ENCODE measurements at regions not wholly inside any gene's neighbourhood (a gene's known extent, or its start where the extent isn't known, plus 50 kb on each side); places are given as distances from the start of the nearest gene placed in this dataset.

GRCh38 chr9:108546215-108546614 lies 309.6 kb downstream of the ACTL7B start:
- Histone ChIP-seq H3K9ac (ENCODE audit: low read depth, low read length, poor library complexity, severe bottlenecking) (no peak overlapping the region), H3K79me2 (ENCODE audit: insufficient read depth, low read length) (no peaks in the 10 kb centered on the region), H4K20me1 (ENCODE audit: insufficient read depth, low read length, poor library complexity, severe bottlenecking) (no peaks in the 10 kb centered on the region), H3K36me3 (ENCODE audit: insufficient read depth, low read length) (no peaks in the 10 kb centered on the region), H3K4me3 (ENCODE audit: low read length, poor library complexity, severe bottlenecking) (no peak overlapping the region), H3K4me2 (ENCODE audit: low read depth, low read length, poor library complexity, severe bottlenecking) (no peak overlapping the region), H2AFZ (ENCODE audit: low read length) (no peak overlapping the region), H3K9me2 (replicated peaks; ENCODE audit: low read depth, low read length) (no peaks in the 10 kb centered on the region), H3K4me1 (ENCODE audit: insufficient read depth, low read length, poor library complexity, severe bottlenecking) (no peaks in the 10 kb centered on the region), H3F3A (ENCODE audit: low read depth) (no peaks in the 10 kb centered on the region), H3K27me3 (ENCODE audit: insufficient read depth, low read length, poor library complexity, severe bottlenecking) (no peaks in the 10 kb centered on the region), H3K9me3 (ENCODE audit: insufficient read depth, low read depth, low read length) (no peaks in the 10 kb centered on the region)
- TF ChIP-seq EZH2phosphoT487 (IDR thresholded peaks at IDR 0.05; ENCODE audit: borderline replicate concordance) (no peak), CTCF (conservative IDR thresholded peaks at IDR 0.05; ENCODE audit: low read length) (no peak)

GRCh38 chr9:108545436-108545835 lies 310.4 kb downstream of the ACTL7B start:
- TF ChIP-seq EZH2phosphoT487 (IDR thresholded peaks at IDR 0.05; ENCODE audit: borderline replicate concordance) (no peak), CTCF (conservative IDR thresholded peaks at IDR 0.05; ENCODE audit: low read length) (no peak)

GRCh38 chr9:108544866-108545265 lies 310.9 kb downstream of the ACTL7B start:
- no peaks in the 10 kb centered on the region; the same call in 1 of the 2 replicates for H3K9me3 ChIP-seq (ENCODE audit: insufficient read depth, low read depth, low read length)
- no peaks in the 10 kb centered on the region for H3K36me3 ChIP-seq (ENCODE audit: insufficient read depth, low read length)
- H3K4me3 ChIP-seq (ENCODE audit: low read length, poor library complexity, severe bottlenecking) = no peak overlapping the region
- no peaks in the 10 kb centered on the region for H3K4me1 ChIP-seq (ENCODE audit: insufficient read depth, low read length, poor library complexity, severe bottlenecking)
- H3F3A ChIP-seq (ENCODE audit: low read depth) = no peaks in the 10 kb centered on the region
- TF ChIP-seq EZH2phosphoT487 (IDR thresholded peaks at IDR 0.05; ENCODE audit: borderline replicate concordance) = no peak
- no peak for TF ChIP-seq CTCF (conservative IDR thresholded peaks at IDR 0.05; ENCODE audit: low read length)
- H3K79me2 ChIP-seq (ENCODE audit: insufficient read depth, low read length) = no peaks in the 10 kb centered on the region
- no peak overlapping the region for H2AFZ ChIP-seq (ENCODE audit: low read length)
- no peaks in the 10 kb centered on the region for H3K9me2 ChIP-seq (replicated peaks; ENCODE audit: low read depth, low read length)
- H4K20me1 ChIP-seq (ENCODE audit: insufficient read depth, low read length, poor library complexity, severe bottlenecking) = no peaks in the 10 kb centered on the region
- H3K27me3 ChIP-seq (ENCODE audit: insufficient read depth, low read length, poor library complexity, severe bottlenecking) = no peaks in the 10 kb centered on the region
- no peak overlapping the region for H3K9ac ChIP-seq (ENCODE audit: low read depth, low read length, poor library complexity, severe bottlenecking)
- no peak overlapping the region for H3K4me2 ChIP-seq (ENCODE audit: low read depth, low read length, poor library complexity, severe bottlenecking)

More at GRCh38 chr9:108545436-108545835, 310.4 kb downstream of the ACTL7B start:
- no peak overlapping the region for H3K4me2 ChIP-seq (ENCODE audit: low read depth, low read length, poor library complexity, severe bottlenecking)
- no peaks in the 10 kb centered on the region for H3F3A ChIP-seq (ENCODE audit: low read depth)
- H3K79me2 ChIP-seq (ENCODE audit: insufficient read depth, low read length) = no peaks in the 10 kb centered on the region
- no peaks in the 10 kb centered on the region; the same call in 1 of the 2 replicates for H3K9me3 ChIP-seq (ENCODE audit: insufficient read depth, low read depth, low read length)
- no peak overlapping the region for H2AFZ ChIP-seq (ENCODE audit: low read length)
- H3K4me3 ChIP-seq (ENCODE audit: low read length, poor library complexity, severe bottlenecking) = no peak overlapping the region
- H3K9ac ChIP-seq (ENCODE audit: low read depth, low read length, poor library complexity, severe bottlenecking) = no peak overlapping the region
- H4K20me1 ChIP-seq (ENCODE audit: insufficient read depth, low read length, poor library complexity, severe bottlenecking) = no peaks in the 10 kb centered on the region
- H3K27me3 ChIP-seq (ENCODE audit: insufficient read depth, low read length, poor library complexity, severe bottlenecking) = no peaks in the 10 kb centered on the region
- no peaks in the 10 kb centered on the region for H3K4me1 ChIP-seq (ENCODE audit: insufficient read depth, low read length, poor library complexity, severe bottlenecking)
- no peaks in the 10 kb centered on the region for H3K9me2 ChIP-seq (replicated peaks; ENCODE audit: low read depth, low read length)
- no peaks in the 10 kb centered on the region for H3K36me3 ChIP-seq (ENCODE audit: insufficient read depth, low read length)

Measured in Loucy (cell line).